WTC11 (cell line): ENCODE measurements at regions not wholly inside any gene's neighbourhood (a gene's known extent, or its start where the extent isn't known, plus 50 kb on each side); places are given as distances from the start of the nearest gene placed in this dataset.

ENCODE experiments used
- ATAC-seq: fragments of 200-7000 bp; cut with Tn5 transposase; 2 replicates; pipeline ENCODE4 v1.10.0; 2021; ENCODE audit warnings: mild to moderate bottlenecking, moderate library complexity
- CTCF ChIA-PET: fragments of 300-600 bp; sonication (Branson Sonifier 250); formaldehyde crosslinking; loops from one replicate; lab custom pipeline; 2021; ENCODE audit warnings: antibody characterized with exemption; lab: Charles Lee
- POLR2A ChIA-PET: fragments of 350-600 bp; sonication (Branson Sonifier 250); formaldehyde crosslinking; loops from one replicate; lab custom pipeline; 2021; ENCODE audit warnings: antibody characterized with exemption; lab: Charles Lee
- DNase-seq: peaks from one replicate; pipeline ENCODE4 v3.0.0; 2021; ENCODE audit warnings: low spot score
- H3K27ac Mint-ChIP-seq: 2 replicates; pipeline ENCODE4 v1.8.0; 2021; ENCODE audit warnings: mixed read lengths
- H3K27me3 Mint-ChIP-seq: 2 replicates; pipeline ENCODE4 v1.8.0; 2021; ENCODE audit warnings: low read depth, mild to moderate bottlenecking, moderate library complexity, mixed read lengths
- H3K36me3 Mint-ChIP-seq: 2 replicates; pipeline ENCODE4 v1.8.0; 2021; ENCODE audit warnings: mixed read lengths
- H3K4me1 Mint-ChIP-seq: 2 replicates; pipeline ENCODE4 v1.8.0; 2022; ENCODE audit warnings: mixed read lengths
- H3K4me3 Mint-ChIP-seq: 2 replicates; pipeline ENCODE4 v1.8.0; 2021; ENCODE audit warnings: mild to moderate bottlenecking, moderate library complexity, mixed read lengths
- H3K9me3 Mint-ChIP-seq: 2 replicates; pipeline ENCODE4 v1.8.0; 2021; ENCODE audit warnings: mixed read lengths
- ATF1 ChIP-seq: sonication (generic); formaldehyde crosslinking; IDR thresholded peaks from 2 replicates; pipeline ENCODE4 v1.8.1; 2023; ENCODE audit warnings: mild to moderate bottlenecking, moderate library complexity, missing genetic modification reagents
- ELF4 ChIP-seq: sonication (generic); formaldehyde crosslinking; IDR thresholded peaks from 2 replicates; pipeline ENCODE4 v1.8.1; 2022; ENCODE audit warnings: low read depth, mild to moderate bottlenecking, moderate library complexity, missing genetic modification reagents
- MYBL2 ChIP-seq: sonication (generic); formaldehyde crosslinking; IDR thresholded peaks from 2 replicates; pipeline ENCODE4 v1.8.1; 2023; ENCODE audit warnings: mild to moderate bottlenecking, moderate library complexity, missing genetic modification reagents
- NR3C1 ChIP-seq: sonication (generic); formaldehyde crosslinking; conservative IDR thresholded peaks from 2 replicates; pipeline ENCODE4 v1.8.1; 2023; ENCODE audit warnings: low read depth, mild to moderate bottlenecking, missing genetic modification reagents
- PRRX2 ChIP-seq: fragments of 250-450 bp; sonication (Bioruptor Pico); IDR thresholded peaks from 2 replicates; pipeline ENCODE4 v1.8.0; 2021; ENCODE audit warnings: mild to moderate bottlenecking
- TCF7 ChIP-seq: sonication (generic); formaldehyde crosslinking; IDR thresholded peaks from 2 replicates; pipeline ENCODE4 v1.8.0; 2022; ENCODE audit warnings: mild to moderate bottlenecking, low read depth, missing genetic modification reagents, moderate library complexity
- ZNF121 ChIP-seq: sonication (generic); formaldehyde crosslinking; IDR thresholded peaks from 2 replicates; pipeline ENCODE4 v1.8.0; 2023; ENCODE audit warnings: missing genetic modification reagents
- ZNF232 ChIP-seq: sonication (generic); formaldehyde crosslinking; IDR thresholded peaks from 2 replicates; pipeline ENCODE4 v1.8.0; 2022; ENCODE audit warnings: mild to moderate bottlenecking, missing genetic modification reagents
- ZNF416 ChIP-seq: fragments of 250-450 bp; sonication (Bioruptor Pico); IDR thresholded peaks from 2 replicates; pipeline ENCODE4 v1.9.0; 2021; ENCODE audit warnings: mild to moderate bottlenecking, inconsistent platforms
- ZNF671 ChIP-seq: fragments of 250-450 bp; sonication (Bioruptor Pico); IDR thresholded peaks from 2 replicates; pipeline ENCODE4 v1.8.0; 2021; ENCODE audit warnings: mild to moderate bottlenecking
- TF ChIP-seq, protein P1 (sequence below): sonication (generic); formaldehyde crosslinking; IDR thresholded peaks from 2 replicates; pipeline ENCODE4 v1.8.1; 2022; ENCODE audit warnings: mild to moderate bottlenecking, missing genetic modification reagents, moderate library complexity, borderline replicate concordance
- TF ChIP-seq, protein P2 (sequence below): sonication (generic); formaldehyde crosslinking; IDR thresholded peaks from 2 replicates; pipeline ENCODE4 v1.8.1; 2023; ENCODE audit warnings: mild to moderate bottlenecking, missing genetic modification reagents
- TF ChIP-seq, protein P3 (sequence below): sonication (generic); formaldehyde crosslinking; IDR thresholded peaks from 2 replicates; pipeline ENCODE4 v1.8.1; 2023; ENCODE audit warnings: mild to moderate bottlenecking, missing genetic modification reagents, moderate library complexity
- TF ChIP-seq, protein P4 (sequence below): sonication (generic); formaldehyde crosslinking; conservative IDR thresholded peaks from 2 replicates; pipeline ENCODE4 v1.8.1; 2023; ENCODE audit warnings: mild to moderate bottlenecking, low read depth, missing genetic modification reagents, moderate library complexity
- TF ChIP-seq, protein P5 (sequence below): fragments of 250-450 bp; sonication (Bioruptor Pico); conservative IDR thresholded peaks from 2 replicates; pipeline ENCODE4 v1.9.0; 2021; ENCODE audit warnings: mild to moderate bottlenecking
- TF ChIP-seq, protein P6 (sequence below): sonication (generic); formaldehyde crosslinking; conservative IDR thresholded peaks from 2 replicates; pipeline ENCODE4 v1.8.1; 2022; ENCODE audit warnings: mild to moderate bottlenecking, missing genetic modification reagents
- TF ChIP-seq, protein P7 (sequence below): sonication (generic); formaldehyde crosslinking; IDR thresholded peaks from 2 replicates; pipeline ENCODE4 v1.8.0; 2022; ENCODE audit warnings: mild to moderate bottlenecking, missing genetic modification reagents
- TF ChIP-seq, protein P8 (sequence below): sonication (generic); formaldehyde crosslinking; IDR thresholded peaks from 2 replicates; pipeline ENCODE4 v1.8.1; 2023; ENCODE audit warnings: mild to moderate bottlenecking, missing genetic modification reagents, moderate library complexity

DNA sequence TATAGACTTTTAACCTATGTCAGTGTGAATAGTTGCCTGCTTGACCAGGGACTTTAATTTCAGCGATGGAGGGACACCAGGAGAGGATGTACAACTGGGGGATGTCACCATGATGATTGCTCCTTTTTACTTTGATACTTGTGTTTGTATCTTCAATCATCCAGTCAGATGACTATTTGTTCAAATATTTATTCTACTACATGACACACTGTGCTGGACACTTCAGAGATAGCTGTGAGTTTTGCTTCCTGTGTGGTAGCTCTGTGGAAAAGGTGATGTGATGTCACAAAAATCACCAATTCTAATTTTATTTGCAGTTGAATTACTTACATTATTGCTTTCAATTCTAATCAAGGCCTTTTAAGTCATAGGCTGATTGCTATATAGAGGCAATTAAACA, 62.7 kb upstream of the CREB5 start:
- H3K9me3 Mint-ChIP-seq: peaks cover 20% of the 10 kb centered on the region
- no peak overlapping the region for H3K4me3 Mint-ChIP-seq
- 0 out of 2 replicates have a peak, but pooled peaks cover 3% of the 10 kb centered on the region for H3K36me3 Mint-ChIP-seq
- ATAC-seq (no peak), DNase-seq (no peak)
- H3K4me1 Mint-ChIP-seq: no peaks in the 10 kb centered on the region; the same call in 1 of the 2 replicates
- TF ChIP-seq, protein P1, sequence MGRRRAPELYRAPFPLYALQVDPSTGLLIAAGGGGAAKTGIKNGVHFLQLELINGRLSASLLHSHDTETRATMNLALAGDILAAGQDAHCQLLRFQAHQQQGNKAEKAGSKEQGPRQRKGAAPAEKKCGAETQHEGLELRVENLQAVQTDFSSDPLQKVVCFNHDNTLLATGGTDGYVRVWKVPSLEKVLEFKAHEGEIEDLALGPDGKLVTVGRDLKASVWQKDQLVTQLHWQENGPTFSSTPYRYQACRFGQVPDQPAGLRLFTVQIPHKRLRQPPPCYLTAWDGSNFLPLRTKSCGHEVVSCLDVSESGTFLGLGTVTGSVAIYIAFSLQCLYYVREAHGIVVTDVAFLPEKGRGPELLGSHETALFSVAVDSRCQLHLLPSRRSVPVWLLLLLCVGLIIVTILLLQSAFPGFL: no peak
- TF ChIP-seq ATF1 (CRISPR knock-in tag) (no peak), ELF4 (CRISPR knock-in tag) (no peak), ZNF671 (CRISPR knock-in tag) (no peak), MYBL2 (CRISPR knock-in tag) (no peak), ZNF232 (CRISPR knock-in tag) (no peak), ZNF416 (CRISPR knock-in tag) (no peak), PRRX2 (CRISPR knock-in tag) (no peak), NR3C1 (CRISPR knock-in tag) (no peak), ZNF121 (CRISPR knock-in tag) (no peak), TCF7 (CRISPR knock-in tag) (no peak)
- TF ChIP-seq, protein P2, sequence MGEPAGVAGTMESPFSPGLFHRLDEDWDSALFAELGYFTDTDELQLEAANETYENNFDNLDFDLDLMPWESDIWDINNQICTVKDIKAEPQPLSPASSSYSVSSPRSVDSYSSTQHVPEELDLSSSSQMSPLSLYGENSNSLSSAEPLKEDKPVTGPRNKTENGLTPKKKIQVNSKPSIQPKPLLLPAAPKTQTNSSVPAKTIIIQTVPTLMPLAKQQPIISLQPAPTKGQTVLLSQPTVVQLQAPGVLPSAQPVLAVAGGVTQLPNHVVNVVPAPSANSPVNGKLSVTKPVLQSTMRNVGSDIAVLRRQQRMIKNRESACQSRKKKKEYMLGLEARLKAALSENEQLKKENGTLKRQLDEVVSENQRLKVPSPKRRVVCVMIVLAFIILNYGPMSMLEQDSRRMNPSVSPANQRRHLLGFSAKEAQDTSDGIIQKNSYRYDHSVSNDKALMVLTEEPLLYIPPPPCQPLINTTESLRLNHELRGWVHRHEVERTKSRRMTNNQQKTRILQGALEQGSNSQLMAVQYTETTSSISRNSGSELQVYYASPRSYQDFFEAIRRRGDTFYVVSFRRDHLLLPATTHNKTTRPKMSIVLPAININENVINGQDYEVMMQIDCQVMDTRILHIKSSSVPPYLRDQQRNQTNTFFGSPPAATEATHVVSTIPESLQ (CRISPR knock-in tag): no peak
- TF ChIP-seq, protein P3, sequence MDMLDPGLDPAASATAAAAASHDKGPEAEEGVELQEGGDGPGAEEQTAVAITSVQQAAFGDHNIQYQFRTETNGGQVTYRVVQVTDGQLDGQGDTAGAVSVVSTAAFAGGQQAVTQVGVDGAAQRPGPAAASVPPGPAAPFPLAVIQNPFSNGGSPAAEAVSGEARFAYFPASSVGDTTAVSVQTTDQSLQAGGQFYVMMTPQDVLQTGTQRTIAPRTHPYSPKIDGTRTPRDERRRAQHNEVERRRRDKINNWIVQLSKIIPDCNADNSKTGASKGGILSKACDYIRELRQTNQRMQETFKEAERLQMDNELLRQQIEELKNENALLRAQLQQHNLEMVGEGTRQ: no peak
- TF ChIP-seq, protein P4, sequence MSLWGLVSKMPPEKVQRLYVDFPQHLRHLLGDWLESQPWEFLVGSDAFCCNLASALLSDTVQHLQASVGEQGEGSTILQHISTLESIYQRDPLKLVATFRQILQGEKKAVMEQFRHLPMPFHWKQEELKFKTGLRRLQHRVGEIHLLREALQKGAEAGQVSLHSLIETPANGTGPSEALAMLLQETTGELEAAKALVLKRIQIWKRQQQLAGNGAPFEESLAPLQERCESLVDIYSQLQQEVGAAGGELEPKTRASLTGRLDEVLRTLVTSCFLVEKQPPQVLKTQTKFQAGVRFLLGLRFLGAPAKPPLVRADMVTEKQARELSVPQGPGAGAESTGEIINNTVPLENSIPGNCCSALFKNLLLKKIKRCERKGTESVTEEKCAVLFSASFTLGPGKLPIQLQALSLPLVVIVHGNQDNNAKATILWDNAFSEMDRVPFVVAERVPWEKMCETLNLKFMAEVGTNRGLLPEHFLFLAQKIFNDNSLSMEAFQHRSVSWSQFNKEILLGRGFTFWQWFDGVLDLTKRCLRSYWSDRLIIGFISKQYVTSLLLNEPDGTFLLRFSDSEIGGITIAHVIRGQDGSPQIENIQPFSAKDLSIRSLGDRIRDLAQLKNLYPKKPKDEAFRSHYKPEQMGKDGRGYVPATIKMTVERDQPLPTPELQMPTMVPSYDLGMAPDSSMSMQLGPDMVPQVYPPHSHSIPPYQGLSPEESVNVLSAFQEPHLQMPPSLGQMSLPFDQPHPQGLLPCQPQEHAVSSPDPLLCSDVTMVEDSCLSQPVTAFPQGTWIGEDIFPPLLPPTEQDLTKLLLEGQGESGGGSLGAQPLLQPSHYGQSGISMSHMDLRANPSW (CRISPR knock-in tag): no peak
- TF ChIP-seq, protein P5, sequence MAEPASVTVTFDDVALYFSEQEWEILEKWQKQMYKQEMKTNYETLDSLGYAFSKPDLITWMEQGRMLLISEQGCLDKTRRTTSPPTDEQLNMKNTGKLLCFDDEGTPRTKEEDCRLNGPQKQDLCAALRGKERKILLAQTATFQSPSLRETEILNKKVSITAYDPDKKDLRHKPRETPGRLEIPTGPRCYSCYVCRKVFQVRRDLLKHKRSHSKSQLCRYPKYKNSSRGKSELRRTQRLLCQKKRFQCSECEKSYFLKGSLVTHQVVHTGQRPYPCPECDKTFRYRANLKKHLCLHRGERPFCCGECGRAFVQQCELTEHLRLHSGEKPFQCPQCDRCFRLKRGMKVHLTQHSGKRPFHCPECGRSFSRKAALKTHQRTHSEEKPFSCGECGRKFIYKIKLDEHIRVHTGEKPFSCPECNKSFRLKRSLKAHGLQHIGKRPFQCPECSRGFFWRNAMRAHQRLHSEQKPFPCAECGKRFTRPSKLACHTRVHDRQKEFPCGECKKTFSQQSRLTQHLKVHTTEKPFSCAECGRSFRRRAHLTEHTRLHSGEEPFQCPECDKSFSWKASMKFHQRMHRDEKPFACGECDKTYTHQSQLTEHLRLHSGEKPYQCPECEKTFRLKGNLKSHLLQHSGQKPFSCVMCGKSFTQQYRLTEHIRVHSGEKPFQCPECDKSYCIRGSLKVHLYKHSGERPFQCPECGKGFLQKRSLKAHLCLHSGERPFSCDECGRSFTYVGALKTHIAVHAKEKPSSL: no peak
- TF ChIP-seq, protein P6, sequence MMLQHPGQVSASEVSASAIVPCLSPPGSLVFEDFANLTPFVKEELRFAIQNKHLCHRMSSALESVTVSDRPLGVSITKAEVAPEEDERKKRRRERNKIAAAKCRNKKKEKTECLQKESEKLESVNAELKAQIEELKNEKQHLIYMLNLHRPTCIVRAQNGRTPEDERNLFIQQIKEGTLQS (CRISPR knock-in tag): no peak
- TF ChIP-seq, protein P7, sequence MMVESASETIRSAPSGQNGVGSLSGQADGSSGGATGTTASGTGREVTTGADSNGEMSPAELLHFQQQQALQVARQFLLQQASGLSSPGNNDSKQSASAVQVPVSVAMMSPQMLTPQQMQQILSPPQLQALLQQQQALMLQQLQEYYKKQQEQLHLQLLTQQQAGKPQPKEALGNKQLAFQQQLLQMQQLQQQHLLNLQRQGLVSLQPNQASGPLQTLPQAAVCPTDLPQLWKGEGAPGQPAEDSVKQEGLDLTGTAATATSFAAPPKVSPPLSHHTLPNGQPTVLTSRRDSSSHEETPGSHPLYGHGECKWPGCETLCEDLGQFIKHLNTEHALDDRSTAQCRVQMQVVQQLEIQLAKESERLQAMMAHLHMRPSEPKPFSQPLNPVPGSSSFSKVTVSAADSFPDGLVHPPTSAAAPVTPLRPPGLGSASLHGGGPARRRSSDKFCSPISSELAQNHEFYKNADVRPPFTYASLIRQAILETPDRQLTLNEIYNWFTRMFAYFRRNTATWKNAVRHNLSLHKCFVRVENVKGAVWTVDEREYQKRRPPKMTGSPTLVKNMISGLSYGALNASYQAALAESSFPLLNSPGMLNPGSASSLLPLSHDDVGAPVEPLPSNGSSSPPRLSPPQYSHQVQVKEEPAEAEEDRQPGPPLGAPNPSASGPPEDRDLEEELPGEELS (CRISPR knock-in tag): no peak
- TF ChIP-seq, protein P8, sequence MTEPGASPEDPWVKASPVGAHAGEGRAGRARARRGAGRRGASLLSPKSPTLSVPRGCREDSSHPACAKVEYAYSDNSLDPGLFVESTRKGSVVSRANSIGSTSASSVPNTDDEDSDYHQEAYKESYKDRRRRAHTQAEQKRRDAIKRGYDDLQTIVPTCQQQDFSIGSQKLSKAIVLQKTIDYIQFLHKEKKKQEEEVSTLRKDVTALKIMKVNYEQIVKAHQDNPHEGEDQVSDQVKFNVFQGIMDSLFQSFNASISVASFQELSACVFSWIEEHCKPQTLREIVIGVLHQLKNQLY (CRISPR knock-in tag): no peak
- CTCF ChIA-PET: interaction anchor here (1.0 kb wide), 1 partner anchor 50 kb away, joined by 3 read pairs; no protein-coding TSS in a partner anchor
- no peak overlapping the region for H3K27ac Mint-ChIP-seq
- H3K27me3 Mint-ChIP-seq: no peaks in the 10 kb centered on the region; the same call in 1 of the 2 replicates
- POLR2A ChIA-PET: interaction anchor here (0.5 kb wide), 1 partner anchor 145 kb away, joined by 4 read pairs; no protein-coding TSS in a partner anchor
